ENCODE measurements at regions not wholly inside any gene's neighbourhood (a gene's known extent, or its start where the extent isn't known, plus 50 kb on each side); places are given as distances from the start of the nearest gene placed in this dataset.

DNA sequence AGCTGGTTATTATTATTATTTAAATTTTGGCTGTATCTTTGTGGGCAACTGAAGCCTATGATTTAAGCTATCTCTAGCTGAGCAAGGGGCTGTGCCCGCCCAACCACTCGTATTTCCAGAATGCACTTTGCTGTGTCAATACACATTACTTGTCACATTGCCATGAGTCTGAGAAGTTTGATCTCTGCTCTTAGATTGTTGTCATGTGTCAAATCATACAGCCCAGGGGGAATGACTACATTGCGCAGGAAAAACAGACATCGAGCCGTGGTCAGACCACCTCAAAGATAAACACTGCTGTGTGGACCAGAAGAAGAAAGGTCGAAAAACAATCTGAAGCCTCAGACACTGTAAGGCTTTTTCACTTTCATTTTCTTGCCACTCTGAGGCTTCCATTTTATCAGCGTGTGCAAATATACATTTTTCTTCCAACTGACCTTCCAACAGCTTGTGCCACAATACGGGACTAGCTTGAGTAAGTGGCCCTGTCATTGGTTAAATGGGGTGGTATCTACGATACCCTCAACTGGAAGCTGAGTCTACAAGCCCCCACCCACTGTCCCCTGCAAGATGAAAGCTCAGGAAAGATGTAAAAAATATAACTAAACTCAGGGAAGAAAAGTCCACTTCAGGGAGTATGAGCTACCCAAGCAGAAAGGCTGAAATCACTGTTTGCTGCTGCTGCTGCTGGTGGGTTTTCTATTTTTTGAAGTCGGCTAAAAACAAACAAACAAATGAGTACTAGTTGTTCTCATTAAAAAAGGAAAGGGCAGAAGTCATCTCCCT is 603.0 kb downstream of the BNC2 start:
- 28 to 30% methylated on average over 10 of the region's 10 CpGs for WGBS, 2 donors
- Histone ChIP-seq H3K4me3 (peak overlapping the region in 3 of 4 donors; percentile 5 to 41 (median 25)), H3K27ac (peak overlapping the region in 3 of 4 donors; percentile 46 to 82 (median 72)), H3K36me3 (no peaks in the 10 kb centered on the region), H3K27me3 (no peaks in the 10 kb centered on the region), H3K4me1 (peaks cover 0 to 23% (median 5%) of the 10 kb centered on the region in 4 donors), H3K9me3 (no peaks in the 10 kb centered on the region)
- DNase-seq (ENCODE audit: low spot score in 2 of 2) = no peak
- TF ChIP-seq, protein P1, sequence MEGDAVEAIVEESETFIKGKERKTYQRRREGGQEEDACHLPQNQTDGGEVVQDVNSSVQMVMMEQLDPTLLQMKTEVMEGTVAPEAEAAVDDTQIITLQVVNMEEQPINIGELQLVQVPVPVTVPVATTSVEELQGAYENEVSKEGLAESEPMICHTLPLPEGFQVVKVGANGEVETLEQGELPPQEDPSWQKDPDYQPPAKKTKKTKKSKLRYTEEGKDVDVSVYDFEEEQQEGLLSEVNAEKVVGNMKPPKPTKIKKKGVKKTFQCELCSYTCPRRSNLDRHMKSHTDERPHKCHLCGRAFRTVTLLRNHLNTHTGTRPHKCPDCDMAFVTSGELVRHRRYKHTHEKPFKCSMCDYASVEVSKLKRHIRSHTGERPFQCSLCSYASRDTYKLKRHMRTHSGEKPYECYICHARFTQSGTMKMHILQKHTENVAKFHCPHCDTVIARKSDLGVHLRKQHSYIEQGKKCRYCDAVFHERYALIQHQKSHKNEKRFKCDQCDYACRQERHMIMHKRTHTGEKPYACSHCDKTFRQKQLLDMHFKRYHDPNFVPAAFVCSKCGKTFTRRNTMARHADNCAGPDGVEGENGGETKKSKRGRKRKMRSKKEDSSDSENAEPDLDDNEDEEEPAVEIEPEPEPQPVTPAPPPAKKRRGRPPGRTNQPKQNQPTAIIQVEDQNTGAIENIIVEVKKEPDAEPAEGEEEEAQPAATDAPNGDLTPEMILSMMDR (IDR thresholded peaks at IDR 0.05) = no peak
- TF ChIP-seq POLR2A (IDR thresholded peaks at IDR 0.05) = no peak
- no peak for TF ChIP-seq EP300 (IDR thresholded peaks at IDR 0.05)

DNA sequence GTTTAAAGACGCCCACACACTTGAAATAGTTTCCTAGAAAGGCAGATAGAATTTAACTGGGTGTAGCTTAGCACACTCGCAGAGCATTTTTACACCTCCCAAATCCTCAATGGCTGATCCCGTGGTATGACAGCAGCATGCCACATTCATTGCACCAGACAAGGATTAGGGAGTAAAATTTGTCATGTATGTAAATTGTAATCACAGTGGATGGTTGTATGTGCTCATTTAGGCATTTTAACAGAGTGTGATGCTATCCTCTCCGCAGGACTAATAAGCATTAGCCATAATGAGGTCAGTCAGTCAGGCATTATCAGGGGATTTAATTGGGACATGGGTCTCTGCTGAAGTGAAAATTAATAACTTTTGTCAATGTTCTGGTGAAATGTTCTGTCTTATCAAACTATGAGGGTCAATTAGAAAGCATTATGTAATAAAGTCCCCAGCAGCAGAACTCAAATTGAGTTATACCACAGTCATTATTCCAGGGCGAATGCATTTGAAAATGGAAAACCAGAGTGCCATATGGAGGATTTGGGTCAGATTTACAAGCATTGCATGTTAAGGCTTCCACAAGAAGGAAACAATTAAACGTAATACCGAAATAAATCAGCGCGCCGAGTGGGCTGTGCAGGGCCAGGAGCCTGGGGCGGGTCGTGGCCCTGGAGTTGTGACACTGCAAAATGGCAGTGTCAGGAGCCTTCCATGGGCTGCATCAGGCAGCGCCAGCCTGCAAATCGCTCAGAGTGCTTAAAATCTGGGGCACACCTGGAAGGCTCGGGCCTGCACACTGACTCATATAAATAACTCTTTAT is 602.2 kb downstream of the BNC2 start:
- DNase-seq (ENCODE audit: low spot score in 2 of 2) = no peak
- peaks cover 0 to 23% (median 5%) of the 10 kb centered on the region in 4 donors for H3K4me1 ChIP-seq
- WGBS, 2 donors = 74 to 77% methylated on average over 15 of the region's 15 CpGs
- no peaks in the 10 kb centered on the region for H3K36me3 ChIP-seq
- peak overlapping the region in 2 of 4 donors; percentile 25 to 41 for H3K4me3 ChIP-seq
- TF ChIP-seq POLR2A (IDR thresholded peaks at IDR 0.05) (no peak), EP300 (IDR thresholded peaks at IDR 0.05) (peak; percentile 13 to 51)
- H3K27ac ChIP-seq = peak overlapping the region in 1 of 4 donors; percentile 72
- no peaks in the 10 kb centered on the region for H3K9me3 ChIP-seq
- H3K27me3 ChIP-seq = no peaks in the 10 kb centered on the region

DNA sequence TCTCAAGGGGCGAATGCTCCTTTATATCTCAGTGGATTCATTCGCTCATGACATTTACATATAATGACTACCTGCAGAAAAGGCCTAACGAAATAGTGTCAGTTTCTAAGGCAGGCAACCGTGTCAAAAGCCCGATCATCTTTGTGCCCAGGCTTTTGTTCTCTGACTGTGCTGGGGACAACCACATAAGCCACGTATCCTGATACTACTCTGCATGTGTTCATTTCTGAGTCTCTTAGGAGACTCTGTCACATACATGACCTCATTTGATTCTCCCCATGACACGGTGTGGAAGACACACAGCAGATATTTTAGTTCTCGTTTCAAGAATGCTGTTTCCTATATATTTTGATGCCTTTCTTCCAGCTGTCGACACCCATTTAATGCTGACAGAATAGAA is 598.5 kb downstream of the BNC2 start:
- no peaks in the 10 kb centered on the region for H3K36me3 ChIP-seq
- DNase-seq (ENCODE audit: low spot score in 2 of 2) = no peak
- H3K27ac ChIP-seq = no peak overlapping the region
- no peaks in the 10 kb centered on the region for H3K27me3 ChIP-seq
- H3K4me3 ChIP-seq = no peak overlapping the region
- H3K9me3 ChIP-seq = no peaks in the 10 kb centered on the region
- TF ChIP-seq, protein P1 (IDR thresholded peaks at IDR 0.05) = no peak
- TF ChIP-seq EP300 (IDR thresholded peaks at IDR 0.05) = no peak
- no peak for TF ChIP-seq POLR2A (IDR thresholded peaks at IDR 0.05)
- WGBS, 2 donors = 81 to 82% methylated on average over 9 of the region's 9 CpGs
- peaks cover 0 to 33% (median 5%) of the 10 kb centered on the region in 4 donors for H3K4me1 ChIP-seq

DNA sequence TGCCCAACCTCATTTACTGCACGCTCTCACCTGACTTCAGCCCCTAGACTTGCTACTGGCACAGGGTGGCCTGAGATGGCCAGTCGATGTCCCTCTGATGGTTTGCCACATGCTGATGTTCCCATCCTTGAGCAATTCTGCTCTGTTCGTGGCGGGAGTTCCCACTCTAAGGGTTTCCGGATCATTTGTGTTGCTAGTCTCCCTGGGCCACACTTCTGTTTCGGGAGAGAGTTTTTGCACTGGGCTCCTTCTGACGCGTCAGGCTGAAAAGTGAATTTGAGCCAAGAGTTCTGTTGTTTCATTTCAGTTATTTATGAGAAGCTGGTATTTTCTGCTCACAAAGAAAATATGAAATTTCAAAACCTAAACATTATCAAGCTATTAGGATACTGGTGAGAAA is 597.7 kb downstream of the BNC2 start:
- Histone ChIP-seq H3K27ac (peak overlapping the region in 1 of 4 donors; percentile 66), H3K27me3 (no peaks in the 10 kb centered on the region), H3K36me3 (no peaks in the 10 kb centered on the region), H3K9me3 (no peaks in the 10 kb centered on the region), H3K4me1 (peaks cover 0 to 27% (median 4%) of the 10 kb centered on the region in 4 donors), H3K4me3 (no peak overlapping the region)
- TF ChIP-seq EP300 (IDR thresholded peaks at IDR 0.05) (peak in 1 of 2 donors; percentile 40), POLR2A (IDR thresholded peaks at IDR 0.05) (no peak)
- TF ChIP-seq, protein P1 (IDR thresholded peaks at IDR 0.05) = no peak
- DNase-seq (ENCODE audit: low spot score in 2 of 2) = peak in 1 of 2 donors; percentile 32
- WGBS, 2 donors = 56 to 61% methylated on average over 8 of the region's 8 CpGs

DNA sequence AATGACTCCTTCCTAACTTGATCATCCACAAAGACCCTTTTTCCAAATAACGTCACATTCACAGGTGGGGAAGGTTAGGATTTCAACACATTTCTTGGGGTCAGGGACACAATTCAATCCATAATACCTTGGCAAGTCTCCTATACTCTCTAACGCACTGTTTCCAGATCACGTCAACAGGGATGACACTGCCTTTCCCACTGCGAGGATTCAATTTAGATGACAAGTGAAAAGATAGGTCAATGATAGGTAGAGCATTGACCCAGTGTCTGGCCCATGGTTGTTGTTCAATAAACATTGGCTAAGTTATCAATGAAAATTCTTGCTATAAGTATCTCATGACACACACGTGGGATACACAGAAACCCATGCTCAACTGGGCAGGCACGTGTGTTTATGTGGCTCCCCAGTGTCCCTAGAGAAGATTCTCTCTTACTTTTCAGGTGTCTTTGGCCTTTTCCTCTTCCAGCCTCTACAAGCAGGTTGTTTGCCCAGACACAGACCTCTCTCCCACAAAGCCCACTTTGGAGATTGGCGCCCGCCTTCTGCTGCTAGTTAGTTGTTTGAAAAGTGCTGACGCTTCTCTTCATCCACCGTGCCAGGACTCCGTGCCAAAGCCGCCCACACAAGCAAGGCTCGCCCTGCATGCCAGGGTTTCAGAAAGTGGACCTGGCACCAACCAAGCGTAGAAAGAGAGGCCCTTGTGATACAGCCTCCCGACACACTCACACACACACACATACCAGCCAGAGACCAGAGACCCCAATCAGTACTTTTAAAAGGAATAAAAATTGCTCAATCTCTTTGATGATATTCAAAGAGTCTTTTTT is 594.5 kb downstream of the BNC2 start:
- Histone ChIP-seq H3K4me1 (peaks cover 0 to 22% (median 0%) of the 10 kb centered on the region in 4 donors), H3K36me3 (no peaks in the 10 kb centered on the region), H3K4me3 (no peak overlapping the region), H3K27ac (peak overlapping the region in 1 of 4 donors; percentile 25), H3K9me3 (no peaks in the 10 kb centered on the region), H3K27me3 (no peaks in the 10 kb centered on the region)
- no peak for DNase-seq (ENCODE audit: low spot score in 2 of 2)
- WGBS, 2 donors = 56 to 65% methylated on average over 15 of the region's 15 CpGs
- TF ChIP-seq POLR2A (IDR thresholded peaks at IDR 0.05) (no peak), EP300 (IDR thresholded peaks at IDR 0.05) (peak in 1 of 2 donors; percentile 30)
- TF ChIP-seq, protein P1 (IDR thresholded peaks at IDR 0.05) = no peak

Data from tibial nerve (tissue), 4 donors.